ENCODE measurements at regions not wholly inside any gene's neighbourhood (a gene's known extent, or its start where the extent isn't known, plus 50 kb on each side); places are given as distances from the start of the nearest gene placed in this dataset.
A peak's percentile ranks its signal among the peaks of the same experiment; 100 is the strongest.

- Histone ChIP-seq H3K4me2 (ENCODE audit: insufficient read depth, low read length, poor library complexity, severe bottlenecking) (no peak overlapping the region), H2AFZ (ENCODE audit: low read length) (no peak overlapping the region), H3K27me3 (ENCODE audit: control insufficient read depth in 3 of 3, insufficient read depth in 3 of 3, low read depth in 1 of 3, low read length in 3 of 3) (peaks cover 0 to 19% (median 0%) of the 10 kb centered on the region in 3 experiments), H3K18ac (ENCODE audit: low read length) (peak overlapping the region; percentile 25), H2BK12ac (ENCODE audit: low read length) (no peak overlapping the region), H3K4me3 (ENCODE audit: low read length in 2 of 2) (no peak overlapping the region), H3K4me1 (ENCODE audit: control insufficient read depth in 2 of 2, insufficient read depth in 1 of 2, low read depth in 1 of 2, low read length in 2 of 2) (peaks cover 0 to 3% of the 10 kb centered on the region in 2 donors), H3K9ac (ENCODE audit: low read depth, low read length, poor library complexity) (no peak overlapping the region), H3K9me3 (replicated peaks in 1 of 2; ENCODE audit: control insufficient read depth in 2 of 2, insufficient read depth in 1 of 2, low read depth in 1 of 2, low read length in 2 of 2) (no peaks in the 10 kb centered on the region), H4K8ac (ENCODE audit: low read depth, low read length) (no peak overlapping the region), H3K27ac (replicated peaks; ENCODE audit: low read length) (no peak overlapping the region), H3K36me3 (replicated peaks in 1 of 2; ENCODE audit: control insufficient read depth in 2 of 2, insufficient read depth in 2 of 2, low read length in 2 of 2) (no peaks in the 10 kb centered on the region), H2BK15ac (ENCODE audit: low read length) (no peak overlapping the region), H3K14ac (ENCODE audit: low read length) (no peak overlapping the region), H3K4ac (ENCODE audit: low read length) (no peak overlapping the region), H4K91ac (ENCODE audit: low read depth, low read length, poor library complexity) (no peak overlapping the region), H2AK5ac (ENCODE audit: low read depth, low read length) (no peak overlapping the region), H2BK120ac (ENCODE audit: low read depth, low read length) (no peak overlapping the region), H2BK5ac (ENCODE audit: low read length) (no peak overlapping the region), H3K79me1 (ENCODE audit: low read depth, low read length) (no peaks in the 10 kb centered on the region), H3K23ac (ENCODE audit: low read depth, low read length, poor library complexity) (no peak overlapping the region)
- no CpG with 5 or more reads among the region's 1 CpG for WGBS, 2 donors (ENCODE audit: extremely low coverage in 2 of 2, insufficient read length in 2 of 2, insufficient replicate concordance in 1 of 2)
- no peak for DNase-seq (ENCODE audit: low spot score)
Measured at GRCh38 chr3:28840976-28841376, 439.9 kb upstream of the RBMS3 start.

GRCh38 chr3:28841441-28841840, 439.4 kb upstream of the RBMS3 start:
- Histone ChIP-seq H2AK5ac (ENCODE audit: low read depth, low read length) (no peak overlapping the region), H3K9me3 (replicated peaks in 1 of 2; ENCODE audit: control insufficient read depth in 2 of 2, insufficient read depth in 1 of 2, low read depth in 1 of 2, low read length in 2 of 2) (no peaks in the 10 kb centered on the region), H3K14ac (ENCODE audit: low read length) (no peak overlapping the region), H3K4ac (ENCODE audit: low read length) (no peak overlapping the region), H3K79me1 (ENCODE audit: low read depth, low read length) (no peaks in the 10 kb centered on the region), H4K91ac (ENCODE audit: low read depth, low read length, poor library complexity) (no peak overlapping the region), H2BK15ac (ENCODE audit: low read length) (no peak overlapping the region), H2BK5ac (ENCODE audit: low read length) (no peak overlapping the region), H3K27ac (replicated peaks; ENCODE audit: low read length) (no peak overlapping the region), H3K36me3 (replicated peaks in 1 of 2; ENCODE audit: control insufficient read depth in 2 of 2, insufficient read depth in 2 of 2, low read length in 2 of 2) (no peaks in the 10 kb centered on the region), H2BK120ac (ENCODE audit: low read depth, low read length) (no peak overlapping the region), H2BK12ac (ENCODE audit: low read length) (no peak overlapping the region), H3K4me1 (ENCODE audit: control insufficient read depth in 2 of 2, insufficient read depth in 1 of 2, low read depth in 1 of 2, low read length in 2 of 2) (peaks cover 0 to 3% of the 10 kb centered on the region in 2 donors), H3K9ac (ENCODE audit: low read depth, low read length, poor library complexity) (no peak overlapping the region), H3K18ac (ENCODE audit: low read length) (no peak overlapping the region), H3K4me3 (ENCODE audit: low read length in 2 of 2) (no peak overlapping the region), H3K27me3 (ENCODE audit: control insufficient read depth in 3 of 3, insufficient read depth in 3 of 3, low read depth in 1 of 3, low read length in 3 of 3) (peaks cover 0 to 16% (median 0%) of the 10 kb centered on the region in 3 experiments), H2AFZ (ENCODE audit: low read length) (no peak overlapping the region), H4K8ac (ENCODE audit: low read depth, low read length) (no peak overlapping the region), H3K23ac (ENCODE audit: low read depth, low read length, poor library complexity) (no peak overlapping the region), H3K4me2 (ENCODE audit: insufficient read depth, low read length, poor library complexity, severe bottlenecking) (no peak overlapping the region)
- WGBS, 2 donors (ENCODE audit: extremely low coverage in 2 of 2, insufficient read length in 2 of 2, insufficient replicate concordance in 1 of 2) = no CpG with 5 or more reads among the region's 2 CpGs
- no peak for DNase-seq (ENCODE audit: low spot score)

GRCh38 chr3:28844298-28845005, 436.4 kb upstream of the RBMS3 start:
- H2BK12ac ChIP-seq (ENCODE audit: low read length) = no peak overlapping the region
- no peak overlapping the region for H3K4me3 ChIP-seq (ENCODE audit: low read length in 2 of 2)
- no peak for DNase-seq (ENCODE audit: low spot score)
- H2BK15ac ChIP-seq (ENCODE audit: low read length) = no peak overlapping the region
- H3K9me3 ChIP-seq (replicated peaks in 1 of 2; ENCODE audit: control insufficient read depth in 2 of 2, insufficient read depth in 1 of 2, low read depth in 1 of 2, low read length in 2 of 2) = no peaks in the 10 kb centered on the region
- no peak overlapping the region for H3K18ac ChIP-seq (ENCODE audit: low read length)
- WGBS, 2 donors (ENCODE audit: extremely low coverage in 2 of 2, insufficient read length in 2 of 2, insufficient replicate concordance in 1 of 2) = no CpG with 5 or more reads among the region's 12 CpGs
- no peaks in the 10 kb centered on the region for H3K79me1 ChIP-seq (ENCODE audit: low read depth, low read length)
- no peak overlapping the region for H3K4me2 ChIP-seq (ENCODE audit: insufficient read depth, low read length, poor library complexity, severe bottlenecking)
- no peak overlapping the region for H4K8ac ChIP-seq (ENCODE audit: low read depth, low read length)
- H3K23ac ChIP-seq (ENCODE audit: low read depth, low read length, poor library complexity) = no peak overlapping the region
- peak overlapping the region; percentile 16 for H2AFZ ChIP-seq (ENCODE audit: low read length)
- no peak overlapping the region for H2BK5ac ChIP-seq (ENCODE audit: low read length)
- H3K27me3 ChIP-seq (ENCODE audit: control insufficient read depth in 3 of 3, insufficient read depth in 3 of 3, low read depth in 1 of 3, low read length in 3 of 3) = peaks cover 0 to 2% (median 0%) of the 10 kb centered on the region in 3 experiments
- peaks cover 0 to 6% of the 10 kb centered on the region in 2 donors for H3K4me1 ChIP-seq (ENCODE audit: control insufficient read depth in 2 of 2, insufficient read depth in 1 of 2, low read depth in 1 of 2, low read length in 2 of 2)
- no peak overlapping the region for H2AK5ac ChIP-seq (ENCODE audit: low read depth, low read length)
- no peak overlapping the region for H3K27ac ChIP-seq (replicated peaks; ENCODE audit: low read length)
- no peak overlapping the region for H2BK120ac ChIP-seq (ENCODE audit: low read depth, low read length)
- H4K91ac ChIP-seq (ENCODE audit: low read depth, low read length, poor library complexity) = no peak overlapping the region
- H3K36me3 ChIP-seq (replicated peaks in 1 of 2; ENCODE audit: control insufficient read depth in 2 of 2, insufficient read depth in 2 of 2, low read length in 2 of 2) = no peaks in the 10 kb centered on the region
- H3K9ac ChIP-seq (ENCODE audit: low read depth, low read length, poor library complexity) = no peak overlapping the region
- no peak overlapping the region for H3K4ac ChIP-seq (ENCODE audit: low read length)
- H3K14ac ChIP-seq (ENCODE audit: low read length) = no peak overlapping the region

GRCh38 chr3:28845006-28845324, 435.9 kb upstream of the RBMS3 start:
- no CpG with 5 or more reads among the region's 4 CpGs for WGBS, 2 donors (ENCODE audit: extremely low coverage in 2 of 2, insufficient read length in 2 of 2, insufficient replicate concordance in 1 of 2)
- H3K4me1 ChIP-seq (ENCODE audit: control insufficient read depth in 2 of 2, insufficient read depth in 1 of 2, low read depth in 1 of 2, low read length in 2 of 2) = peaks cover 0 to 6% of the 10 kb centered on the region in 2 donors
- H3K4me3 ChIP-seq (ENCODE audit: low read length in 2 of 2) = no peak overlapping the region
- no peaks in the 10 kb centered on the region for H3K79me1 ChIP-seq (ENCODE audit: low read depth, low read length)
- H2BK12ac ChIP-seq (ENCODE audit: low read length) = no peak overlapping the region
- H3K36me3 ChIP-seq (replicated peaks in 1 of 2; ENCODE audit: control insufficient read depth in 2 of 2, insufficient read depth in 2 of 2, low read length in 2 of 2) = no peaks in the 10 kb centered on the region
- no peak overlapping the region for H2BK120ac ChIP-seq (ENCODE audit: low read depth, low read length)
- no peak overlapping the region for H3K18ac ChIP-seq (ENCODE audit: low read length)
- H3K23ac ChIP-seq (ENCODE audit: low read depth, low read length, poor library complexity) = no peak overlapping the region
- no peak overlapping the region for H3K4ac ChIP-seq (ENCODE audit: low read length)
- H2BK5ac ChIP-seq (ENCODE audit: low read length) = no peak overlapping the region
- H3K9ac ChIP-seq (ENCODE audit: low read depth, low read length, poor library complexity) = no peak overlapping the region
- no peak overlapping the region for H4K91ac ChIP-seq (ENCODE audit: low read depth, low read length, poor library complexity)
- H2AFZ ChIP-seq (ENCODE audit: low read length) = peak overlapping the region; percentile 16
- no peak overlapping the region for H4K8ac ChIP-seq (ENCODE audit: low read depth, low read length)
- no peak overlapping the region for H2BK15ac ChIP-seq (ENCODE audit: low read length)
- H2AK5ac ChIP-seq (ENCODE audit: low read depth, low read length) = no peak overlapping the region
- no peaks in the 10 kb centered on the region for H3K9me3 ChIP-seq (replicated peaks in 1 of 2; ENCODE audit: control insufficient read depth in 2 of 2, insufficient read depth in 1 of 2, low read depth in 1 of 2, low read length in 2 of 2)
- no peak overlapping the region for H3K14ac ChIP-seq (ENCODE audit: low read length)
- no peak overlapping the region for H3K27ac ChIP-seq (replicated peaks; ENCODE audit: low read length)
- H3K4me2 ChIP-seq (ENCODE audit: insufficient read depth, low read length, poor library complexity, severe bottlenecking) = no peak overlapping the region
- no peak for DNase-seq (ENCODE audit: low spot score)
- H3K27me3 ChIP-seq (ENCODE audit: control insufficient read depth in 3 of 3, insufficient read depth in 3 of 3, low read depth in 1 of 3, low read length in 3 of 3) = peaks cover 0 to 2% (median 0%) of the 10 kb centered on the region in 3 experiments
